Keratinocyte (primary cell): ENCODE measurements at regions not wholly inside any gene's neighbourhood (a gene's known extent, or its start where the extent isn't known, plus 50 kb on each side); places are given as distances from the start of the nearest gene placed in this dataset.
"Not testable (repeated sequence)": the region's sequence is repeated elsewhere in the genome, so short reads cannot be mapped to it uniquely, and the experiment has no call there.

ENCODE experiments used
- DNase-seq: peaks from one replicate; pipeline ENCODE4 v3.0.0-alpha.2; 2011; ENCODE audit warnings: low read depth, missing footprints, low spot score
- FAIRE-seq: peaks from 2 replicates; lab custom pipeline; 2011; peaks lifted over from hg19 to GRCh38; lab: Jason Lieb, UNC
- H2AFZ ChIP-seq: 2 replicates; pipeline ENCODE4 v1.6.0; 2012; ENCODE audit warnings: low read length, control low read depth, inconsistent platforms; ENCODE audit not compliant: control insufficient read depth
- H3K27ac ChIP-seq: 2 replicates; pipeline ENCODE4 v1.5.1; 2011; ENCODE audit warnings: low read length; ENCODE audit not compliant: control insufficient read depth, insufficient read depth
- H3K27me3 ChIP-seq: 3 replicates; pipeline ENCODE4 v1.6.0; 2011; ENCODE audit warnings: low read length; ENCODE audit not compliant: control insufficient read depth, insufficient read depth; ENCODE audit errors: extremely low read depth
- H3K36me3 ChIP-seq, 2 experiments: 2 replicates in 1 of 2; 3 replicates in 1 of 2; pipeline ENCODE4 v1.5.1; 2011; ENCODE audit warnings: low read length in 2 of 2, mild to moderate bottlenecking in 1 of 2; ENCODE audit not compliant: control insufficient read depth in 2 of 2, insufficient read depth in 2 of 2; ENCODE audit errors: extremely low read depth in 1 of 2
- H3K4me1 ChIP-seq: 3 replicates; pipeline ENCODE4 v1.5.1; 2011; ENCODE audit warnings: low read length; ENCODE audit not compliant: control insufficient read depth, insufficient read depth; ENCODE audit errors: extremely low read depth
- H3K4me2 ChIP-seq: 3 replicates; pipeline ENCODE4 v1.6.0; 2011; ENCODE audit warnings: low read depth, low read length; ENCODE audit not compliant: control insufficient read depth, insufficient read depth; ENCODE audit errors: extremely low read depth
- H3K4me3 ChIP-seq, 3 experiments: fragments of 200-600 bp in 1 of 3; sonication (generic) in 1 of 3; 2 replicates in 2 of 3; 3 replicates in 1 of 3; pipeline ENCODE4 v1.5.1; 2011 to 2016; ENCODE audit warnings: low read length in 3 of 3, mild to moderate bottlenecking in 3 of 3, control low read depth in 2 of 3, inconsistent platforms in 1 of 3, low read depth in 1 of 3, mixed read lengths in 1 of 3, mixed run types in 1 of 3, moderate library complexity in 1 of 3; ENCODE audit not compliant: control insufficient read depth in 2 of 3, insufficient read depth in 2 of 3; ENCODE audit errors: extremely low read depth in 1 of 3
- H3K79me2 ChIP-seq: 2 replicates; pipeline ENCODE4 v1.6.0; 2012; ENCODE audit warnings: low read length; ENCODE audit not compliant: control insufficient read depth, insufficient read depth
- H3K9ac ChIP-seq: 3 replicates; pipeline ENCODE4 v1.6.0; 2011; ENCODE audit warnings: low read length; ENCODE audit not compliant: control insufficient read depth, insufficient read depth; ENCODE audit errors: extremely low read depth
- H3K9me1 ChIP-seq: 3 replicates; pipeline ENCODE4 v1.6.0; 2011; ENCODE audit warnings: low read length; ENCODE audit not compliant: control insufficient read depth, insufficient read depth; ENCODE audit errors: extremely low read depth
- H3K9me3 ChIP-seq: 2 replicates; pipeline ENCODE4 v1.5.1; 2012; ENCODE audit warnings: low read depth, low read length; ENCODE audit not compliant: control insufficient read depth
- H4K20me1 ChIP-seq: 3 replicates; pipeline ENCODE4 v1.6.0; 2011; ENCODE audit warnings: low read length; ENCODE audit not compliant: control insufficient read depth, insufficient read depth; ENCODE audit errors: extremely low read depth
- CTCF ChIP-seq, 3 experiments: IDR thresholded peaks in 1 of 3; conservative IDR thresholded peaks in 1 of 3; optimal IDR thresholded peaks in 1 of 3; 2 replicates in 2 of 3; 3 replicates in 1 of 3; pipeline versions ENCODE3 to v1.5.1; 2011; ENCODE audit warnings: low read length in 3 of 3, mild to moderate bottlenecking in 3 of 3, moderate library complexity in 2 of 3, control low read depth in 1 of 3, inconsistent platforms in 1 of 3; ENCODE audit not compliant: insufficient read depth in 2 of 3; ENCODE audit errors: extremely low read depth in 1 of 3
- EZH2 ChIP-seq: IDR thresholded peaks from one replicate; pipeline ENCODE4 v1.6.1; 2012; ENCODE audit warnings: inconsistent platforms, mild to moderate bottlenecking, low read length, moderate library complexity
- dilution Hi-C: fragments of 300-500 bp; cut with MboI; formaldehyde crosslinking; loops from one replicate; pipeline ENCODE4 v1.7.0; 2020; ENCODE audit warnings: low sequenced_read_pairs; ENCODE audit not compliant: extremely low pct_ligation_motif_present

GRCh38 chr16:27628241-27628942 lies 78.4 kb downstream of the KATNIP start:
- H3K36me3 ChIP-seq: peaks cover 2 to 3% of the 10 kb centered on the region in 2 experiments
- H3K27me3 ChIP-seq: no peaks in the 10 kb centered on the region
- H3K27ac ChIP-seq: no peak overlapping the region
- no peak overlapping the region for H3K4me2 ChIP-seq
- no peaks in the 10 kb centered on the region for H3K4me1 ChIP-seq
- H3K9me3 ChIP-seq: no peaks in the 10 kb centered on the region
- H3K4me3 ChIP-seq: no peak overlapping the region
- H3K79me2 ChIP-seq: no peaks in the 10 kb centered on the region
- no peaks in the 10 kb centered on the region for H3K9me1 ChIP-seq
- TF ChIP-seq CTCF (optimal IDR thresholded peaks at IDR 0.05 in 1 of 3, IDR thresholded peaks at IDR 0.05 in 1 of 3, conservative IDR thresholded peaks at IDR 0.05 in 1 of 3; ENCODE audit: extremely low read depth in 1 of 3, insufficient read depth in 2 of 3, low read length in 3 of 3) (no peak), EZH2 (no peak)
- FAIRE-seq (no peak), DNase-seq (no peak)
- no peak overlapping the region for H2AFZ ChIP-seq
- dilution Hi-C loops: no loop called here
- H4K20me1 ChIP-seq: no peaks in the 10 kb centered on the region
- no peak overlapping the region for H3K9ac ChIP-seq

GRCh38 chr16:27628943-27629462 lies 79.1 kb downstream of the KATNIP start:
- H3K27ac ChIP-seq, H3K9me1 ChIP-seq, H3K9me3 ChIP-seq, H3K4me2 ChIP-seq, H3K4me1 ChIP-seq, H3K27me3 ChIP-seq, H2AFZ ChIP-seq, FAIRE-seq, H3K79me2 ChIP-seq, DNase-seq, H4K20me1 ChIP-seq, H3K9ac ChIP-seq, H3K36me3 ChIP-seq, dilution Hi-C loops, H3K4me3 ChIP-seq: not testable (repeated sequence)

GRCh38 chr16:27632216-27632615 lies 82.3 kb downstream of the KATNIP start:
- Histone ChIP-seq H3K4me2 (no peak overlapping the region), H3K79me2 (no peaks in the 10 kb centered on the region), H3K4me1 (no peaks in the 10 kb centered on the region), H3K9me3 (no peaks in the 10 kb centered on the region), H3K27ac (no peak overlapping the region), H3K36me3 (peaks cover 2 to 5% of the 10 kb centered on the region in 2 experiments), H3K9ac (no peak overlapping the region), H2AFZ (no peak overlapping the region), H3K27me3 (no peaks in the 10 kb centered on the region), H3K9me1 (no peaks in the 10 kb centered on the region), H4K20me1 (no peaks in the 10 kb centered on the region), H3K4me3 (no peak overlapping the region)
- TF ChIP-seq EZH2: no peak
- TF ChIP-seq CTCF (optimal IDR thresholded peaks at IDR 0.05 in 1 of 3, IDR thresholded peaks at IDR 0.05 in 1 of 3, conservative IDR thresholded peaks at IDR 0.05 in 1 of 3; ENCODE audit: extremely low read depth in 1 of 3, insufficient read depth in 2 of 3, low read length in 3 of 3): no peak
- dilution Hi-C loops: no loop called here
- FAIRE-seq: no peak
- DNase-seq: no peak
